ENCODE measurements at regions not wholly inside any gene's neighbourhood (a gene's known extent, or its start where the extent isn't known, plus 50 kb on each side); places are given as distances from the start of the nearest gene placed in this dataset.
"Not testable (repeated sequence)": the region's sequence is repeated elsewhere in the genome, so short reads cannot be mapped to it uniquely, and the experiment has no call there.

GRCh38 chr2:72026819-72027425 is 120.7 kb downstream of the CYP26B1 start:
- intact Hi-C loops (cut with micrococcal nuclease) = no loop called here
- Mint-ChIP-seq H3K27ac (no peak overlapping the region), H3K9me3 (no peaks in the 10 kb centered on the region), H3K27me3 (no peaks in the 10 kb centered on the region), H3K4me3 (no peak overlapping the region), H3K36me3 (ENCODE audit: low read depth) (no peaks in the 10 kb centered on the region), H3K4me1 (ENCODE audit: low read depth) (no peaks in the 10 kb centered on the region)
- ChIA-PET CTCF (no interaction called here), POLR2A (no interaction called here)
- DNase-seq (no peak), ATAC-seq (no peak)
- no peak for TF ChIP-seq CTCF (IDR thresholded peaks at IDR 0.05)

GRCh38 chr2:72024451-72025175 is 123.0 kb downstream of the CYP26B1 start:
- TF ChIP-seq CTCF (IDR thresholded peaks at IDR 0.05) = no peak
- H3K27me3 Mint-ChIP-seq = no peaks in the 10 kb centered on the region
- no peak for ATAC-seq
- H3K36me3 Mint-ChIP-seq (ENCODE audit: low read depth) = no peaks in the 10 kb centered on the region
- no peaks in the 10 kb centered on the region for H3K9me3 Mint-ChIP-seq
- intact Hi-C loops (cut with micrococcal nuclease) = no loop called here
- ChIA-PET CTCF (no interaction called here), POLR2A (no interaction called here)
- no peaks in the 10 kb centered on the region for H3K4me1 Mint-ChIP-seq (ENCODE audit: low read depth)
- no peak overlapping the region for H3K27ac Mint-ChIP-seq
- no peak overlapping the region for H3K4me3 Mint-ChIP-seq
- DNase-seq = no peak

GRCh38 chr2:72023678-72024390 is 123.8 kb downstream of the CYP26B1 start:
- ATAC-seq (no peak), DNase-seq (no peak)
- CTCF ChIA-PET = no interaction called here
- intact Hi-C loops (cut with micrococcal nuclease) = no loop called here
- no peak for TF ChIP-seq CTCF (IDR thresholded peaks at IDR 0.05)
- Mint-ChIP-seq H3K9me3 (no peaks in the 10 kb centered on the region), H3K27ac (no peak overlapping the region), H3K27me3 (no peaks in the 10 kb centered on the region), H3K4me1 (ENCODE audit: low read depth) (no peaks in the 10 kb centered on the region), H3K4me3 (no peak overlapping the region), H3K36me3 (ENCODE audit: low read depth) (no peaks in the 10 kb centered on the region)
- POLR2A ChIA-PET = no interaction called here

GRCh38 chr2:72021371-72021770 is 126.3 kb downstream of the CYP26B1 start:
- H3K4me1 Mint-ChIP-seq (ENCODE audit: low read depth); ATAC-seq; H3K27me3 Mint-ChIP-seq; H3K9me3 Mint-ChIP-seq; H3K27ac Mint-ChIP-seq; H3K4me3 Mint-ChIP-seq; POLR2A ChIA-PET; intact Hi-C loops (cut with micrococcal nuclease); H3K36me3 Mint-ChIP-seq (ENCODE audit: low read depth); DNase-seq; CTCF ChIA-PET: not testable (repeated sequence)

GRCh38 chr2:72015266-72015665 is 132.4 kb downstream of the CYP26B1 start:
- Mint-ChIP-seq H3K4me3 (no peak overlapping the region), H3K27ac (no peak overlapping the region), H3K4me1 (ENCODE audit: low read depth) (no peaks in the 10 kb centered on the region), H3K27me3 (no peaks in the 10 kb centered on the region), H3K9me3 (no peaks in the 10 kb centered on the region), H3K36me3 (ENCODE audit: low read depth) (no peaks in the 10 kb centered on the region)
- intact Hi-C loops (cut with micrococcal nuclease) = no loop called here
- DNase-seq (no peak), ATAC-seq (no peak)
- no peak for TF ChIP-seq CTCF (IDR thresholded peaks at IDR 0.05)
- POLR2A ChIA-PET = no interaction called here
- CTCF ChIA-PET = no interaction called here
